ENCODE measurements at regions not wholly inside any gene's neighbourhood (a gene's known extent, or its start where the extent isn't known, plus 50 kb on each side); places are given as distances from the start of the nearest gene placed in this dataset.

DNA sequence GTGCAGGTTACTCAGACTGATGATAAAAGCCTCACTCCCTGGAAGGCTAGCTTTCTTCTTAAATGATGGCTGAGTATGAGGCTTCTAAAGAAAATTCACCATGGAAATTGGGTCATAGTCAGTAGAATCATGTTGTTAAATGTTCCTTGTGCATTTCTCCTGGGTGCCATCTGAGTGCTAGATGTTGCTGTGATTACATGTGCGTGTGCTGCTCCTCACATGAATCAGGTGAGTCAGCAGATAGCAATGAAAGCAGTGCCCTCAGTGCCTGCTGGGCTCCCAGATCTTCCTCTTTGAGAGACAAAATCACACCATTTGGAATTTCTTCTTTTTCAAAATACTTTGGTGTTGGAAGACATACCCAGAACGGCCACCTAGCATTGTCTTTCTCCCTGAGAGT, 331.7 kb downstream of the XPNPEP1 start:
- TF ChIP-seq, protein P1, sequence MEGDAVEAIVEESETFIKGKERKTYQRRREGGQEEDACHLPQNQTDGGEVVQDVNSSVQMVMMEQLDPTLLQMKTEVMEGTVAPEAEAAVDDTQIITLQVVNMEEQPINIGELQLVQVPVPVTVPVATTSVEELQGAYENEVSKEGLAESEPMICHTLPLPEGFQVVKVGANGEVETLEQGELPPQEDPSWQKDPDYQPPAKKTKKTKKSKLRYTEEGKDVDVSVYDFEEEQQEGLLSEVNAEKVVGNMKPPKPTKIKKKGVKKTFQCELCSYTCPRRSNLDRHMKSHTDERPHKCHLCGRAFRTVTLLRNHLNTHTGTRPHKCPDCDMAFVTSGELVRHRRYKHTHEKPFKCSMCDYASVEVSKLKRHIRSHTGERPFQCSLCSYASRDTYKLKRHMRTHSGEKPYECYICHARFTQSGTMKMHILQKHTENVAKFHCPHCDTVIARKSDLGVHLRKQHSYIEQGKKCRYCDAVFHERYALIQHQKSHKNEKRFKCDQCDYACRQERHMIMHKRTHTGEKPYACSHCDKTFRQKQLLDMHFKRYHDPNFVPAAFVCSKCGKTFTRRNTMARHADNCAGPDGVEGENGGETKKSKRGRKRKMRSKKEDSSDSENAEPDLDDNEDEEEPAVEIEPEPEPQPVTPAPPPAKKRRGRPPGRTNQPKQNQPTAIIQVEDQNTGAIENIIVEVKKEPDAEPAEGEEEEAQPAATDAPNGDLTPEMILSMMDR (IDR thresholded peaks at IDR 0.05; ENCODE audit: poor library complexity): no peak
- no peak for TF ChIP-seq EZH2 (IDR thresholded peaks at IDR 0.05; ENCODE audit: borderline replicate concordance)
- TF ChIP-seq EZH2phosphoT487 (IDR thresholded peaks at IDR 0.05; ENCODE audit: low read depth, severe bottlenecking, unreplicated experiment): no peak
